MM.1S (cell line): ENCODE measurements at regions not wholly inside any gene's neighbourhood (a gene's known extent, or its start where the extent isn't known, plus 50 kb on each side); places are given as distances from the start of the nearest gene placed in this dataset.

Source experiments
- DNase-seq: peaks from one replicate; pipeline ENCODE4 v3.0.0-alpha.2; 2015
- H2AFZ ChIP-seq: fragments of 300-600 bp; sonication (generic); 2 replicates; pipeline ENCODE4 v1.6.0; 2016; ENCODE audit warnings: antibody characterized with exemption, low read length
- H3F3A ChIP-seq: fragments of 300-600 bp; sonication (generic); 2 replicates; pipeline ENCODE4 v1.6.1; 2016; ENCODE audit warnings: mild to moderate bottlenecking, antibody characterized with exemption, low read length, moderate library complexity, mixed read lengths; ENCODE audit not compliant: insufficient read depth
- H3K27ac ChIP-seq: fragments of 300-600 bp; sonication (generic); 2 replicates; pipeline ENCODE4 v1.5.1; 2016; ENCODE audit warnings: mild to moderate bottlenecking, low read length
- H3K27me3 ChIP-seq: fragments of 300-600 bp; sonication (generic); replicated peaks from 2 replicates; pipeline ENCODE4 v1.6.0; 2016; ENCODE audit warnings: low read length; ENCODE audit not compliant: insufficient read depth
- H3K36me3 ChIP-seq: fragments of 300-600 bp; sonication (generic); replicated peaks from 2 replicates; pipeline ENCODE4 v1.6.1; 2016; ENCODE audit warnings: mild to moderate bottlenecking, low read length, mixed read lengths; ENCODE audit not compliant: insufficient read depth
- H3K4me1 ChIP-seq: fragments of 300-600 bp; sonication (generic); 2 replicates; pipeline ENCODE4 v1.6.1; 2016; ENCODE audit warnings: low read length, mixed read lengths
- H3K4me2 ChIP-seq: fragments of 300-600 bp; sonication (generic); 2 replicates; pipeline ENCODE4 v1.6.0; 2016; ENCODE audit warnings: low read depth, low read length
- H3K4me3 ChIP-seq: fragments of 300-600 bp; sonication (generic); 2 replicates; pipeline ENCODE4 v1.5.1; 2016; ENCODE audit warnings: low read length, mixed read lengths
- H3K79me2 ChIP-seq: fragments of 300-600 bp; sonication (generic); 2 replicates; pipeline ENCODE4 v1.6.1; 2016; ENCODE audit warnings: mixed run types, low read length, mixed read lengths
- H3K9ac ChIP-seq: fragments of 300-600 bp; sonication (generic); 2 replicates; pipeline ENCODE4 v1.6.1; 2016; ENCODE audit warnings: low read length, mixed read lengths
- H3K9me2 ChIP-seq: fragments of 300-600 bp; sonication (generic); replicated peaks from 2 replicates; pipeline ENCODE4 v1.6.1; 2016; ENCODE audit warnings: mild to moderate bottlenecking, low read length, mixed read lengths; ENCODE audit not compliant: insufficient read depth
- H3K9me3 ChIP-seq: fragments of 300-600 bp; sonication (generic); replicated peaks from 2 replicates; pipeline ENCODE4 v1.6.1; 2016; ENCODE audit warnings: mild to moderate bottlenecking, low read length, mixed read lengths; ENCODE audit not compliant: insufficient read depth
- H4K20me1 ChIP-seq: fragments of 300-600 bp; sonication (generic); 2 replicates; pipeline ENCODE4 v1.6.1; 2016; ENCODE audit warnings: mild to moderate bottlenecking, low read length, moderate library complexity, mixed read lengths; ENCODE audit not compliant: insufficient read depth
- CTCF ChIP-seq: fragments of 300-600 bp; sonication (generic); IDR thresholded peaks from 2 replicates; pipeline ENCODE4 v1.5.1; 2016; ENCODE audit warnings: antibody characterized with exemption, low read length, mixed read lengths
- EZH2 ChIP-seq: fragments of 300-600 bp; sonication (generic); optimal IDR thresholded peaks from 2 replicates; pipeline ENCODE3; 2017; ENCODE audit warnings: low read depth, mild to moderate bottlenecking, antibody characterized with exemption, low read length, mixed read lengths
- EZH2phosphoT487 ChIP-seq: fragments of 300-600 bp; sonication (generic); IDR thresholded peaks from 2 replicates; pipeline ENCODE4 v1.6.1; 2018; ENCODE audit warnings: antibody characterized with exemption, low read length

GRCh38 chr5:113937301-113937700 lies 423.8 kb downstream of the YTHDC2 start:
- TF ChIP-seq EZH2phosphoT487 (no peak), CTCF (no peak), EZH2 (no peak)
- Histone ChIP-seq H3K9ac (no peak overlapping the region), H3K27ac (no peak overlapping the region), H3K4me3 (no peak overlapping the region), H3F3A (no peaks in the 10 kb centered on the region), H3K9me2 (no peaks in the 10 kb centered on the region), H3K4me2 (no peak overlapping the region), H3K36me3 (no peaks in the 10 kb centered on the region), H2AFZ (no peak overlapping the region), H3K4me1 (no peaks in the 10 kb centered on the region), H3K27me3 (no peaks in the 10 kb centered on the region), H3K79me2 (no peaks in the 10 kb centered on the region), H3K9me3 (no peaks in the 10 kb centered on the region), H4K20me1 (no peaks in the 10 kb centered on the region)
- DNase-seq, result no peak

- no peak overlapping the region for H3K4me3 ChIP-seq
Measured at GRCh38 chr5:113939988-113940387, 421.9 kb upstream of the KCNN2 start.

GRCh38 chr5:113950186-113950585 lies 411.7 kb upstream of the KCNN2 start:
- no peak overlapping the region for H3K4me3 ChIP-seq
- no peaks in the 10 kb centered on the region for H3K9me3 ChIP-seq
- TF ChIP-seq CTCF (no peak), EZH2phosphoT487 (no peak), EZH2 (no peak)
- no peaks in the 10 kb centered on the region for H3K27me3 ChIP-seq
- no peak overlapping the region for H2AFZ ChIP-seq
- no peak for DNase-seq
- H3K36me3 ChIP-seq, result no peaks in the 10 kb centered on the region
- H3K9me2 ChIP-seq, result no peaks in the 10 kb centered on the region
- no peaks in the 10 kb centered on the region for H3K79me2 ChIP-seq
- no peaks in the 10 kb centered on the region for H3F3A ChIP-seq
- H3K9ac ChIP-seq, result no peak overlapping the region
- H3K27ac ChIP-seq, result no peak overlapping the region
- no peak overlapping the region for H3K4me2 ChIP-seq
- H4K20me1 ChIP-seq, result no peaks in the 10 kb centered on the region
- no peaks in the 10 kb centered on the region for H3K4me1 ChIP-seq

More at GRCh38 chr5:113939988-113940387, 421.9 kb upstream of the KCNN2 start:
- Histone ChIP-seq H3K27ac (no peak overlapping the region), H3K27me3 (no peaks in the 10 kb centered on the region), H3K4me1 (no peaks in the 10 kb centered on the region), H3K36me3 (no peaks in the 10 kb centered on the region), H2AFZ (no peak overlapping the region), H4K20me1 (no peaks in the 10 kb centered on the region), H3K9ac (no peak overlapping the region), H3K79me2 (no peaks in the 10 kb centered on the region), H3F3A (no peaks in the 10 kb centered on the region), H3K9me2 (no peaks in the 10 kb centered on the region), H3K4me2 (no peak overlapping the region), H3K9me3 (no peaks in the 10 kb centered on the region)
- no peak for DNase-seq
- TF ChIP-seq EZH2 (no peak), EZH2phosphoT487 (no peak)

GRCh38 chr5:113965225-113965624 lies 396.6 kb upstream of the KCNN2 start:
- H3K36me3 ChIP-seq, result no peaks in the 10 kb centered on the region
- no peak for TF ChIP-seq EZH2
- no peak for TF ChIP-seq CTCF
- no peak for TF ChIP-seq EZH2phosphoT487
- no peaks in the 10 kb centered on the region for H3K9me2 ChIP-seq
- H3K4me1 ChIP-seq, result no peaks in the 10 kb centered on the region
- H3K9ac ChIP-seq, result no peak overlapping the region
- H3K9me3 ChIP-seq, result no peaks in the 10 kb centered on the region
- H3K27me3 ChIP-seq, result no peaks in the 10 kb centered on the region
- H3K27ac ChIP-seq, result no peak overlapping the region
- H4K20me1 ChIP-seq, result no peaks in the 10 kb centered on the region
- no peaks in the 10 kb centered on the region for H3K79me2 ChIP-seq
- DNase-seq, result no peak
- H3K4me2 ChIP-seq, result no peak overlapping the region
- no peak overlapping the region for H3K4me3 ChIP-seq
- H2AFZ ChIP-seq, result no peak overlapping the region
- no peaks in the 10 kb centered on the region for H3F3A ChIP-seq
